ENCODE measurements at regions not wholly inside any gene's neighbourhood (a gene's known extent, or its start where the extent isn't known, plus 50 kb on each side); places are given as distances from the start of the nearest gene placed in this dataset.

- H3K9me3 ChIP-seq (ENCODE audit: low read length) = no peaks in the 10 kb centered on the region
- no peak overlapping the region for H3K4me3 ChIP-seq (ENCODE audit: low read length)
- no peaks in the 10 kb centered on the region for H3K27me3 ChIP-seq (ENCODE audit: low read length)
- H3K79me2 ChIP-seq (ENCODE audit: low read length) = no peaks in the 10 kb centered on the region
- H3K9me2 ChIP-seq (replicated peaks; ENCODE audit: insufficient read depth, low read length) = no peaks in the 10 kb centered on the region
- DNase-seq = no peak
- H3K9ac ChIP-seq (ENCODE audit: low read length) = no peak overlapping the region
- H3K27ac ChIP-seq (ENCODE audit: low read length) = no peak overlapping the region
- no peaks in the 10 kb centered on the region for H3K4me1 ChIP-seq (ENCODE audit: low read length)
- H3K4me2 ChIP-seq (ENCODE audit: low read depth, low read length, poor library complexity, severe bottlenecking) = no peak overlapping the region
- no peaks in the 10 kb centered on the region for H3K36me3 ChIP-seq (ENCODE audit: insufficient read depth, low read length)
- no peaks in the 10 kb centered on the region for H4K20me1 ChIP-seq (ENCODE audit: insufficient read depth, low read depth, low read length)
- H2AFZ ChIP-seq (ENCODE audit: low read length) = no peak overlapping the region
Measured at GRCh38 chr20:51093240-51093763, 70.4 kb upstream of the KCNG1 start.

DNA sequence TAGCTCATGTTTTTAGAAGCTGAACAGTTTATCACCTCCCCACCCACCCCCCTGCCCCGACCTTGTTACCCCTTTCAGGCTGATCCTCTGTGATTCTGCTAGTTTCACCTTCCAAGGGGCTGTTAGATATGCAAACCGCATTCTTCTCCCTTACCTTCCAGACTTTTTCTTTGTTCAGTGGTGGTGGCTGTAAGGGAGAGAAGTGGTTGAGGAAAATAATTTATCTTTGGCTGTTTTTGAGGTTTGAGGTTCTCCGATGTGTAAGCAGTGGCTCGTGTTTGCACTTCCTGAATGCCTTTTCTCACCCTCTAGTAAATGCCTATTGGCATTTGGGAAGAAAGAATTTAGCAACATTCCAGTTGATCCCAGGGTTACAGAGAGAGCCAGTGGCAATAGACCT, 69.4 kb upstream of the KCNG1 start:
- H3K36me3 ChIP-seq (ENCODE audit: insufficient read depth, low read length) = no peaks in the 10 kb centered on the region
- no peaks in the 10 kb centered on the region for H3K79me2 ChIP-seq (ENCODE audit: low read length)
- H2AFZ ChIP-seq (ENCODE audit: low read length) = no peak overlapping the region
- no peaks in the 10 kb centered on the region for H3K27me3 ChIP-seq (ENCODE audit: low read length)
- H3K9ac ChIP-seq (ENCODE audit: low read length) = no peak overlapping the region
- H4K20me1 ChIP-seq (ENCODE audit: insufficient read depth, low read depth, low read length) = no peaks in the 10 kb centered on the region
- H3K4me3 ChIP-seq (ENCODE audit: low read length) = no peak overlapping the region
- no peak overlapping the region for H3K4me2 ChIP-seq (ENCODE audit: low read depth, low read length, poor library complexity, severe bottlenecking)
- no peak overlapping the region for H3K27ac ChIP-seq (ENCODE audit: low read length)
- DNase-seq = no peak
- no peaks in the 10 kb centered on the region for H3K4me1 ChIP-seq (ENCODE audit: low read length)
- no peaks in the 10 kb centered on the region for H3K9me3 ChIP-seq (ENCODE audit: low read length)
- no peaks in the 10 kb centered on the region for H3K9me2 ChIP-seq (replicated peaks; ENCODE audit: insufficient read depth, low read length)

DNA sequence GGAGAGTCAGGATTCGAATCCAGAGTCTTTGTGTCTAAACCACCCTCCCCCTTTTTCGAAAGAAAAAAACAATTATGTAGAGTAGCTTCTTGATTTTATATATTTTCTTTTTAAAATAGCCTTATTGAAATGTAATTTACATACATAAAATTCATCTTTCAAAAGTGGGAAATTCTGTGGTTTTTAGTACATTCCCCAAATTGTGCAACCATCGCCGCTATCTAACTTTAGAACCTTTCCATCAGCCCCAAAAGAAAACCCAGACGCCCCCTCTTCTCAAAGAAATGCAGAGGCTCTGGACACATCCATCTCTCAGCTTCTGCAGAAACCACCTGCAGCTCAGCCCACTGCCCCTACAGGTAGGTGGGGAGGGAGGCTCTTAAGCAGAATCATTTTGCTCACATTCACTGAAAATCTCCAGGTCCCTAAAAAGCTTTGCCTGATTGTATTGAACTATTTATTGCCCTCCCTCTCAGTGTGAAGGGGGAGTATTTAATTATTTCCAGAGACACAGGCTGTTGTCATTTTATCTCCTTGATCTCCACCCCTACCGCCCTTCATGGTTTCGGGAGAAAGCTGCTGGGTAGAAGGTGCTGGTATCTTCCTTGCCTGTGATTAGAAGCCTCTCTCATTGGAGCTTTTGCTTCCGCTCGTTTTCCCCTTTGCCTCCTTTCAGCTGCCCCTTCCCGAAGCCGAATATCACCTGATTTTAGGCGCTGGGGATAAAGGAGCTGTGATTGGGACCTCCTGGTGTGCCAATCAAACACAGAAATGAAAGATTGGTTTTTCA, 68.7 kb upstream of the KCNG1 start:
- Histone ChIP-seq H2AFZ (ENCODE audit: low read length) (no peak overlapping the region), H3K9me3 (ENCODE audit: low read length) (no peaks in the 10 kb centered on the region), H3K36me3 (ENCODE audit: insufficient read depth, low read length) (no peaks in the 10 kb centered on the region), H3K79me2 (ENCODE audit: low read length) (no peaks in the 10 kb centered on the region), H3K27ac (ENCODE audit: low read length) (no peak overlapping the region), H3K27me3 (ENCODE audit: low read length) (no peaks in the 10 kb centered on the region), H4K20me1 (ENCODE audit: insufficient read depth, low read depth, low read length) (no peaks in the 10 kb centered on the region), H3K4me1 (ENCODE audit: low read length) (no peaks in the 10 kb centered on the region), H3K9me2 (replicated peaks; ENCODE audit: insufficient read depth, low read length) (no peaks in the 10 kb centered on the region), H3K4me2 (ENCODE audit: low read depth, low read length, poor library complexity, severe bottlenecking) (no peak overlapping the region), H3K4me3 (ENCODE audit: low read length) (no peak overlapping the region), H3K9ac (ENCODE audit: low read length) (no peak overlapping the region)
- no peak for DNase-seq

- no peaks in the 10 kb centered on the region for H3K9me2 ChIP-seq (replicated peaks; ENCODE audit: insufficient read depth, low read length)
- H3K9me3 ChIP-seq (ENCODE audit: low read length) = no peaks in the 10 kb centered on the region
- H3K4me2 ChIP-seq (ENCODE audit: low read depth, low read length, poor library complexity, severe bottlenecking) = no peak overlapping the region
- no peak overlapping the region for H3K9ac ChIP-seq (ENCODE audit: low read length)
- H3K27me3 ChIP-seq (ENCODE audit: low read length) = no peaks in the 10 kb centered on the region
- H2AFZ ChIP-seq (ENCODE audit: low read length) = no peak overlapping the region
- H3K36me3 ChIP-seq (ENCODE audit: insufficient read depth, low read length) = no peaks in the 10 kb centered on the region
- no peaks in the 10 kb centered on the region for H4K20me1 ChIP-seq (ENCODE audit: insufficient read depth, low read depth, low read length)
- no peaks in the 10 kb centered on the region for H3K79me2 ChIP-seq (ENCODE audit: low read length)
- no peaks in the 10 kb centered on the region for H3K4me1 ChIP-seq (ENCODE audit: low read length)
- H3K4me3 ChIP-seq (ENCODE audit: low read length) = no peak overlapping the region
- no peak overlapping the region for H3K27ac ChIP-seq (ENCODE audit: low read length)
- no peak for DNase-seq
Measured at GRCh38 chr20:51089840-51090239, 66.9 kb upstream of the KCNG1 start.

DNA sequence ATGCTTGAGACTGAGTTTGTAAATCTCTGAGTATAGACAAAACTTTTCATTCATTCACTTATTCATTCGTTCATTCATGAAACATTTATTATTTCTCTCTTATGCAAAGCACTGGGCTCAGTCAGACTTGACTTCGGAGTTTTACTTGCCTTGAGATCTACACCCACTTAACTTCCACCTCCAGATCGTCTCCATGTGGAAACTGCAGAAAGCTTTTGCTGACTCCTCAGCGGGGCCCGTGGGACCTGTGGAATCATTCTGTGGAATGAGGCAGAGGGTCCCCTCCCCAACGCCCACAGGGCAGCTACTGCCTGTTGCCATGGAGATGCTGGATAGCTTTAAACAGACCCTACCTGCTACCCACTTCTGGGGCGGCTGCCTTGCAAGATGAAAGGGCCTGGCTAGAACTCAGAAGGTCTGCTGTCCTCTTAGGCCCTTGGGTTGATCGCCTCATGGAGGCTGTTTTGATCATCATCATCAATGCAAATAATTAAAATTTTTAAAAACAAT, 66.4 kb upstream of the KCNG1 start:
- Histone ChIP-seq H3K27ac (ENCODE audit: low read length) (no peak overlapping the region), H3K4me1 (ENCODE audit: low read length) (no peaks in the 10 kb centered on the region), H4K20me1 (ENCODE audit: insufficient read depth, low read depth, low read length) (no peaks in the 10 kb centered on the region), H2AFZ (ENCODE audit: low read length) (no peak overlapping the region), H3K27me3 (ENCODE audit: low read length) (no peaks in the 10 kb centered on the region), H3K4me2 (ENCODE audit: low read depth, low read length, poor library complexity, severe bottlenecking) (no peak overlapping the region), H3K4me3 (ENCODE audit: low read length) (no peak overlapping the region), H3K9me3 (ENCODE audit: low read length) (no peaks in the 10 kb centered on the region), H3K36me3 (ENCODE audit: insufficient read depth, low read length) (no peaks in the 10 kb centered on the region), H3K79me2 (ENCODE audit: low read length) (no peaks in the 10 kb centered on the region), H3K9me2 (replicated peaks; ENCODE audit: insufficient read depth, low read length) (no peaks in the 10 kb centered on the region), H3K9ac (ENCODE audit: low read length) (no peak overlapping the region)
- no peak for DNase-seq

DNA sequence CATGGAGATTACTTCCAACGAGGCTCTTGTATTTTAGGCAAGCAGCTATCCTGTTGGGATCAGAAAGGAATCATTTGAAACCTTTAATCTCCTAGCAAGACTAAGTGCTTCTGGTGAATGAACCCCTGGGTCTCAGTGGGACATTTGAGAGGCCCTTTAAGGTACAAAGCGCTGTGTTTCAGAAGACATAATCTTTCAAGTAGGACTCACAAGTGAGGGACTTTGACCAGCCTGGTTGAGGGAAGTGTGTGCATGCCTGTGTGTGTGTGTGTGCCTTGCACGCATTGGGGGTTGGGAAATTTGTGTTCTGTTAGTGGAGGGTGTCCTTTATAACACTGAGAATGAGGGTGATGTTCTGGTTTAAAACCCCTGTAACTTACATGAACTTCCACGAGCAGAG, 64.4 kb upstream of the KCNG1 start:
- Histone ChIP-seq H2AFZ (ENCODE audit: low read length) (no peak overlapping the region), H3K27me3 (ENCODE audit: low read length) (no peaks in the 10 kb centered on the region), H3K79me2 (ENCODE audit: low read length) (no peaks in the 10 kb centered on the region), H3K9ac (ENCODE audit: low read length) (no peak overlapping the region), H3K27ac (ENCODE audit: low read length) (no peak overlapping the region), H3K4me2 (ENCODE audit: low read depth, low read length, poor library complexity, severe bottlenecking) (no peak overlapping the region), H3K4me1 (ENCODE audit: low read length) (no peaks in the 10 kb centered on the region), H3K9me2 (replicated peaks; ENCODE audit: insufficient read depth, low read length) (no peaks in the 10 kb centered on the region), H3K36me3 (ENCODE audit: insufficient read depth, low read length) (no peaks in the 10 kb centered on the region), H3K9me3 (ENCODE audit: low read length) (no peaks in the 10 kb centered on the region), H3K4me3 (ENCODE audit: low read length) (no peak overlapping the region), H4K20me1 (ENCODE audit: insufficient read depth, low read depth, low read length) (no peaks in the 10 kb centered on the region)
- no peak for DNase-seq

- Histone ChIP-seq H3K27me3 (ENCODE audit: low read length) (no peaks in the 10 kb centered on the region), H4K20me1 (ENCODE audit: insufficient read depth, low read depth, low read length) (no peaks in the 10 kb centered on the region), H3K9ac (ENCODE audit: low read length) (no peak overlapping the region), H3K9me3 (ENCODE audit: low read length) (no peaks in the 10 kb centered on the region), H2AFZ (ENCODE audit: low read length) (no peak overlapping the region), H3K27ac (ENCODE audit: low read length) (no peak overlapping the region), H3K4me3 (ENCODE audit: low read length) (no peak overlapping the region), H3K4me2 (ENCODE audit: low read depth, low read length, poor library complexity, severe bottlenecking) (no peak overlapping the region), H3K9me2 (replicated peaks; ENCODE audit: insufficient read depth, low read length) (no peaks in the 10 kb centered on the region), H3K4me1 (ENCODE audit: low read length) (no peaks in the 10 kb centered on the region), H3K36me3 (ENCODE audit: insufficient read depth, low read length) (no peaks in the 10 kb centered on the region), H3K79me2 (ENCODE audit: low read length) (no peaks in the 10 kb centered on the region)
- DNase-seq = no peak
Measured at GRCh38 chr20:51085769-51086168, 62.9 kb upstream of the KCNG1 start.

- Histone ChIP-seq H3K79me2 (ENCODE audit: low read length) (no peaks in the 10 kb centered on the region), H3K27ac (ENCODE audit: low read length) (no peak overlapping the region), H3K4me3 (ENCODE audit: low read length) (no peak overlapping the region), H3K36me3 (ENCODE audit: insufficient read depth, low read length) (no peaks in the 10 kb centered on the region), H3K4me2 (ENCODE audit: low read depth, low read length, poor library complexity, severe bottlenecking) (no peak overlapping the region), H3K27me3 (ENCODE audit: low read length) (no peaks in the 10 kb centered on the region), H3K9me3 (ENCODE audit: low read length) (no peaks in the 10 kb centered on the region), H3K4me1 (ENCODE audit: low read length) (no peaks in the 10 kb centered on the region), H4K20me1 (ENCODE audit: insufficient read depth, low read depth, low read length) (no peaks in the 10 kb centered on the region), H3K9me2 (replicated peaks; ENCODE audit: insufficient read depth, low read length) (no peaks in the 10 kb centered on the region), H2AFZ (ENCODE audit: low read length) (no peak overlapping the region), H3K9ac (ENCODE audit: low read length) (no peak overlapping the region)
- no peak for DNase-seq
Measured at GRCh38 chr20:51084593-51085377, 61.9 kb upstream of the KCNG1 start.

All from Karpas-422 (cell line).